ENCODE measurements at regions not wholly inside any gene's neighbourhood (a gene's known extent, or its start where the extent isn't known, plus 50 kb on each side); places are given as distances from the start of the nearest gene placed in this dataset.

DNA sequence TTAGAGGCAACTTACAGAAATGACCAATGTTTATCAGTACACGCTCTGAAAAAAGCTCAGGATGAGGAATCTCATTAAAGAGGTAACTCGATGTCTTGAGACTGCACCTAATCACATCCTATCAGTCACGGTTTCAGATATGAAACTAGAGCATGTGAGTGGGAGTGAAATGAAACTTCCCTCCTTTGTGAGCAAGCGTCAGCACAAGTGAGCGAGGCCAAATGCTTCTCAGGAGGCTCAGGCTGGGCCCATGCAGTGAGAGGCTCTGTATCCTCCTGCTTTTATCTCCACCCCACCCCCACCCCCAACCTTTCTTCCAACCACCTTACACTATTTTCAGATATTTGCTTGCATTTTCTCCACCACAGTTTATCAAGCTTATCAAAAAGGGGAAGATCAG is 140.8 kb upstream of the RIMS1 start:
- Histone ChIP-seq H2BK15ac (ENCODE audit: low read depth, low read length) (no peak overlapping the region), H3K4ac (ENCODE audit: low read depth, low read length) (no peak overlapping the region), H4K20me1 (ENCODE audit: control insufficient read depth, insufficient read depth, insufficient read length) (no peaks in the 10 kb centered on the region), H3K27me3 (ENCODE audit: insufficient read depth, low read length) (no peaks in the 10 kb centered on the region), H3K4me1 (ENCODE audit: insufficient read depth, low read length) (no peaks in the 10 kb centered on the region; the same call in 1 of the 2 replicates), H4K5ac (ENCODE audit: insufficient read length, low read depth, low read length) (no peak overlapping the region), H3K79me1 (ENCODE audit: insufficient read depth, low read depth, low read length, poor library complexity, severe bottlenecking) (no peaks in the 10 kb centered on the region), H2BK20ac (ENCODE audit: low read depth, low read length, poor library complexity, severe bottlenecking) (no peak overlapping the region), H4K8ac (replicated peaks; ENCODE audit: insufficient read length, low read depth, low read length) (no peak overlapping the region), H3K9me3 (ENCODE audit: control insufficient read depth, low read depth, low read length) (no peaks in the 10 kb centered on the region), H2BK12ac (ENCODE audit: insufficient read length, low read depth, low read length) (no peak overlapping the region), H3K9ac (ENCODE audit: extremely low read depth, insufficient read length, low read length) (no peak overlapping the region), H3K23ac (ENCODE audit: insufficient read length, low read depth, low read length) (no peak overlapping the region), H3K23me2 (ENCODE audit: insufficient read length, low read depth, low read length, poor library complexity, severe bottlenecking) (no peaks in the 10 kb centered on the region), H2BK120ac (ENCODE audit: low read depth, low read length, poor library complexity, severe bottlenecking) (no peak overlapping the region), H3T11ph (ENCODE audit: low read length) (no peak overlapping the region), H2AFZ (ENCODE audit: low read length) (no peak overlapping the region), H2BK5ac (ENCODE audit: insufficient read length, low read length) (no peak overlapping the region), H2AK5ac (ENCODE audit: insufficient read length, low read length) (no peak overlapping the region), H3K4me2 (ENCODE audit: insufficient read depth, insufficient read length, low read length) (no peak overlapping the region), H3K79me2 (ENCODE audit: insufficient read depth, low read length) (no peaks in the 10 kb centered on the region), H4K91ac (ENCODE audit: insufficient read length, low read depth, low read length) (no peak overlapping the region), H3K27ac (ENCODE audit: insufficient read length, low read depth, low read length) (no peak overlapping the region), H3K56ac (ENCODE audit: insufficient read length, low read depth, low read length) (no peak overlapping the region), H3K14ac (ENCODE audit: insufficient read depth, low read length) (no peak overlapping the region), H3K18ac (ENCODE audit: insufficient read length, low read depth, low read length) (no peak overlapping the region)
- peak; percentile 30 for DNase-seq
- Mint-ChIP-seq H3K4me3 (no peak overlapping the region), H3K4me1 (peaks cover 6 to 7% of the 10 kb centered on the region in 2 experiments), H3K27ac (peak overlapping the region in 1 of 3 experiments; percentile 31; a peak in 1 of 7 replicates), H3K36me3 (ENCODE audit: insufficient read depth in 1 of 3, low read depth in 3 of 3) (no peaks in the 10 kb centered on the region), H3K9me3 (no peaks in the 10 kb centered on the region), H3K27me3 (ENCODE audit: low read depth) (no peaks in the 10 kb centered on the region)
- TF ChIP-seq, protein P1, sequence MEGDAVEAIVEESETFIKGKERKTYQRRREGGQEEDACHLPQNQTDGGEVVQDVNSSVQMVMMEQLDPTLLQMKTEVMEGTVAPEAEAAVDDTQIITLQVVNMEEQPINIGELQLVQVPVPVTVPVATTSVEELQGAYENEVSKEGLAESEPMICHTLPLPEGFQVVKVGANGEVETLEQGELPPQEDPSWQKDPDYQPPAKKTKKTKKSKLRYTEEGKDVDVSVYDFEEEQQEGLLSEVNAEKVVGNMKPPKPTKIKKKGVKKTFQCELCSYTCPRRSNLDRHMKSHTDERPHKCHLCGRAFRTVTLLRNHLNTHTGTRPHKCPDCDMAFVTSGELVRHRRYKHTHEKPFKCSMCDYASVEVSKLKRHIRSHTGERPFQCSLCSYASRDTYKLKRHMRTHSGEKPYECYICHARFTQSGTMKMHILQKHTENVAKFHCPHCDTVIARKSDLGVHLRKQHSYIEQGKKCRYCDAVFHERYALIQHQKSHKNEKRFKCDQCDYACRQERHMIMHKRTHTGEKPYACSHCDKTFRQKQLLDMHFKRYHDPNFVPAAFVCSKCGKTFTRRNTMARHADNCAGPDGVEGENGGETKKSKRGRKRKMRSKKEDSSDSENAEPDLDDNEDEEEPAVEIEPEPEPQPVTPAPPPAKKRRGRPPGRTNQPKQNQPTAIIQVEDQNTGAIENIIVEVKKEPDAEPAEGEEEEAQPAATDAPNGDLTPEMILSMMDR (conservative IDR thresholded peaks at IDR 0.05) = no peak
- no CpG with 5 or more reads among the region's 5 CpGs for WGBS (ENCODE audit: extremely low coverage, insufficient read length, low lambda C conversion rate)
